ENCODE measurements at regions not wholly inside any gene's neighbourhood (a gene's known extent, or its start where the extent isn't known, plus 50 kb on each side); places are given as distances from the start of the nearest gene placed in this dataset.

DNA sequence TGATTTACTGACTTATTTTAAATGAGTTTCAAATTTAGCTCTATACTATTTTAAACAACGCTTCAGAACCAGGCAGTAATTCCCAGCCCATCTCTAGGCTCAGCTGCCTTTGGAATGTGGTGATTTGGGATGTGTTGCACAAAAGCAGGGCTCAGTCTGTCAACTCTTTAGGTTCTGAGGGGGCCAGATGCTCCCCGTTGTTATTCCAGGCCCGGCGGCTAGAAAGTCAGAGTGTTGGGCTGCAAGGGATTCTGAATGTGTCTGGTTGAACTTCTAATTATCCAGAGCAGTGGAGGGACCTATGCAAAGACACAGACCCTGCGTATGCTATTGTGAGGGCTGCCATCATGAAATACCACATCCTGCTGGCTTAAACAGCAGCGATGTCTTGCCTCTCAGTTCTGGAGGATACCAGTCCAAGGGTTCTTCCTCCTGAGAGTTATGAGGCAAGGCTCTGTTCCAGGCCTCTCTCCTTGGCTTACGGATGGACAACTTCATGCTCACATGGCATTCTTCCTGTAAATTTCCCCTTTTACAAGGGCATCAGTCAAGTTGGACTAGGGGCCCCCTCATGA is 123.2 kb upstream of the TRIM2 start:
- TF ChIP-seq, protein P1, sequence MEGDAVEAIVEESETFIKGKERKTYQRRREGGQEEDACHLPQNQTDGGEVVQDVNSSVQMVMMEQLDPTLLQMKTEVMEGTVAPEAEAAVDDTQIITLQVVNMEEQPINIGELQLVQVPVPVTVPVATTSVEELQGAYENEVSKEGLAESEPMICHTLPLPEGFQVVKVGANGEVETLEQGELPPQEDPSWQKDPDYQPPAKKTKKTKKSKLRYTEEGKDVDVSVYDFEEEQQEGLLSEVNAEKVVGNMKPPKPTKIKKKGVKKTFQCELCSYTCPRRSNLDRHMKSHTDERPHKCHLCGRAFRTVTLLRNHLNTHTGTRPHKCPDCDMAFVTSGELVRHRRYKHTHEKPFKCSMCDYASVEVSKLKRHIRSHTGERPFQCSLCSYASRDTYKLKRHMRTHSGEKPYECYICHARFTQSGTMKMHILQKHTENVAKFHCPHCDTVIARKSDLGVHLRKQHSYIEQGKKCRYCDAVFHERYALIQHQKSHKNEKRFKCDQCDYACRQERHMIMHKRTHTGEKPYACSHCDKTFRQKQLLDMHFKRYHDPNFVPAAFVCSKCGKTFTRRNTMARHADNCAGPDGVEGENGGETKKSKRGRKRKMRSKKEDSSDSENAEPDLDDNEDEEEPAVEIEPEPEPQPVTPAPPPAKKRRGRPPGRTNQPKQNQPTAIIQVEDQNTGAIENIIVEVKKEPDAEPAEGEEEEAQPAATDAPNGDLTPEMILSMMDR (IDR thresholded peaks at IDR 0.05): no peak
- TF ChIP-seq POLR2A (IDR thresholded peaks at IDR 0.05) (no peak), POLR2AphosphoS5 (IDR thresholded peaks at IDR 0.05) (no peak)
